GM12865 (cell line): ENCODE measurements at regions not wholly inside any gene's neighbourhood (a gene's known extent, or its start where the extent isn't known, plus 50 kb on each side); places are given as distances from the start of the nearest gene placed in this dataset.
A peak's percentile ranks its signal among the peaks of the same experiment; 100 is the strongest.
"Not testable (repeated sequence)": the region's sequence is repeated elsewhere in the genome, so short reads cannot be mapped to it uniquely, and the experiment has no call there.

Experiments
- DNase-seq: peaks from one replicate; pipeline ENCODE4 v3.0.0; 2010; ENCODE audit warnings: low read depth
- H3K4me3 ChIP-seq: 2 replicates; pipeline ENCODE4 v1.5.1; 2011; ENCODE audit warnings: mild to moderate bottlenecking, low read depth, low read length, control low read depth
- TF ChIP-seq, protein P1 (sequence below): IDR thresholded peaks from 2 replicates; pipeline ENCODE4 v1.5.1; 2011; ENCODE audit warnings: low read length, control low read depth, low read depth, inconsistent platforms; ENCODE audit not compliant: insufficient read depth; ENCODE audit errors: missing control alignments

DNA sequence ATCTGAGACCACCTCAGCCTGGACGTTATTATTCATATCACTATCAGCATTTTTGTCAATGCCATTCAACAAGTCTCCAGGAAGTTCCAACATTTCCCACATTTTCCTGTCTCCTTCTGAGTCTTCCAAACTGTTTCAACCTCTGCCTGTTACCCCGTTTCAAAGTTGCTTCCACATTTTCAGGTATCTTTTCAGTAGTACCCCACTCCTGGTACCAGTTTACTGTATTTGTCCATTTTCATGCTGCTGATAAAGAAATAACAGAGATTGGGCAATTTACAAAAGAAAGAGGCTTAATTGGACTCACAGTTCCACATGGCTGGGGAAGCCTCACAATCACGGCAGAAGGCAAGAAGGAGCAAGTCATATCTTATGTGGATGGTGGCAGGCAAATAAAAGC, 565.5 kb downstream of the FRK start:
- no peak overlapping the region for H3K4me3 ChIP-seq
- TF ChIP-seq, protein P1, sequence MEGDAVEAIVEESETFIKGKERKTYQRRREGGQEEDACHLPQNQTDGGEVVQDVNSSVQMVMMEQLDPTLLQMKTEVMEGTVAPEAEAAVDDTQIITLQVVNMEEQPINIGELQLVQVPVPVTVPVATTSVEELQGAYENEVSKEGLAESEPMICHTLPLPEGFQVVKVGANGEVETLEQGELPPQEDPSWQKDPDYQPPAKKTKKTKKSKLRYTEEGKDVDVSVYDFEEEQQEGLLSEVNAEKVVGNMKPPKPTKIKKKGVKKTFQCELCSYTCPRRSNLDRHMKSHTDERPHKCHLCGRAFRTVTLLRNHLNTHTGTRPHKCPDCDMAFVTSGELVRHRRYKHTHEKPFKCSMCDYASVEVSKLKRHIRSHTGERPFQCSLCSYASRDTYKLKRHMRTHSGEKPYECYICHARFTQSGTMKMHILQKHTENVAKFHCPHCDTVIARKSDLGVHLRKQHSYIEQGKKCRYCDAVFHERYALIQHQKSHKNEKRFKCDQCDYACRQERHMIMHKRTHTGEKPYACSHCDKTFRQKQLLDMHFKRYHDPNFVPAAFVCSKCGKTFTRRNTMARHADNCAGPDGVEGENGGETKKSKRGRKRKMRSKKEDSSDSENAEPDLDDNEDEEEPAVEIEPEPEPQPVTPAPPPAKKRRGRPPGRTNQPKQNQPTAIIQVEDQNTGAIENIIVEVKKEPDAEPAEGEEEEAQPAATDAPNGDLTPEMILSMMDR = no peak
- no peak for DNase-seq

DNA sequence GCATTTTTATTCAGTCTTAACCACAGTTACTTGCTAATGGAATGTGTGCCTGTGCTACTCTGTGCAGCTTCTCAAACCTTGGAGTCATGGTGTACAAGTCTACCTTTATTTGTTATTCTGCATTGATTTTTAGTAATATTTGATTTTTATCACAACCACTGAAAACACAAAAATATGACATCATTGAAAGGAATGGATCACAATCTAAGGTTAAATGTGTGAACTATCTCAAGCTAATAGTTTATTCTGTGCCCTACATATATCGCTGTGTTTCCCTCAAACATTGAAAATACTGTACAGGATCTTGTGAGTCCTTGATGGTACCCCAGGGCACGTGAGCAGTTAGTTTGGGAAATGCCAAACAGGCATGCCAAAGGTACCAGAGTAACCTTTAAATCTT, 573.4 kb downstream of the FRK start:
- TF ChIP-seq, protein P1 = no peak
- H3K4me3 ChIP-seq = no peak overlapping the region
- DNase-seq = no peak

DNA sequence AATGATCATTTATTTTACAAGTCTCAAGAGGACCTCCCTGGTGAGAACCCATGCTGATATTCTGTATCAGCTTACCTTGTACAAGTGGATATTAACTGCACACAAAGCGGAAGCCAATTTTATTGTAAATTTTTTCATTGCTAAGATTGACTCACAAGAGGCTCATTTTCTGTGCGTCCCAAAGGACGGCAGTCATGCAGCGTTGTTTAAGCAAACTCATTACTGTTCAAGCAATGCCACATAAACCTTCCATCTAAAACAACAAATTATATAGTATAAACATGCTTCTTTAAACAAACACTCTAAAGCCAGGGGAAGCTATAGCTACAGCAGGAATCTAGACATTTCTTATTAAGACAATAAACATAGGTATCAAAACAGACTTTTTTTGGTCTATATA, 575.3 kb downstream of the FRK start:
- no peak overlapping the region for H3K4me3 ChIP-seq
- no peak for DNase-seq
- TF ChIP-seq, protein P1 = no peak

DNA sequence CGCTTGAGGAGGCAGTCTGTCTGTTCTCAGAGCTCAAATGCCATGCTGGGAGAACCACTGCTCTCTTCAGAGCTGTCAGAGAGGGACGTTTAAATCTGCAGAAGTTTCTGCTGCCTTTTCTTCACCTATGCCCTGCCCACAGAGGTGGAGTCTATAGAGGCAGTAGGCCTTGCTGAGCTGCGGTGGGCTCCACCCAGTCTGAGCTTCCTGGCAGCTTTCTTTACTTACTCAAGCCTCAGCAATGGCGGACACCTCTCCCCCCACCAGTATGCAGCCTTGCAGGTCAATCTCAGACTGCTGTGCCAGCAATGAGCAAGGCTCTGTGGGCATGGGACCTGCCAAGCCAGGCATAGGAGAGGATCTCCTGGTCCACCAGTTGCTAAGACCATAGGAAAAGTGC, 580.1 kb downstream of the FRK start:
- DNase-seq = peak; percentile 33
- not testable (repeated sequence) for H3K4me3 ChIP-seq

DNA sequence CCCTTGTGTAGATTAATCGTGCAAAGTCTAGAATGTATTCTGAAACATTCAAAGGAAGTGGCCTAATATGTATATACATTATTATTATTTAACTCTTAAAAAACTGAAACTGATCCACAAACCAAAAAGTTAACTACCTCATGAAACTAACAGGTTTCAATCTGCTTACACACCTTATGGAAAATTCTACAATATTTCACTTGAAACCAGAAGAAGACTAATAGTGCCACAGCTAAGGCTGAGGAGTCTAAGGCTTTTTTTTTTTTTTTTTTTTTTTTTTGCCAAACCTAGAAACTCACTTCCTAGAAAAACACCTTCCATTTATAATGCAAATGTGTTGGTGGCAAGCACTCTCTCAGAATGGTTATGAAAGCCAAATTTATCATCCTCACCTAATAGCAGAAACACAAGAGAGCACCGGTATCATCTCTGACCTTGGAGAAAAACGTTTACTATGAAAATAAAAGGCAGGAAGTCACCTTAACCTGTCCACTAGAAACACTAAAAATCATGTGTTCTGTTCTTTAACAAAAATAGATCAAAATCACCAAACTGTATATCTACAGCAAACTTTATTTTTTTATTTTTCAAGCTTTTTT, 586.1 kb downstream of the FRK start:
- no peak for DNase-seq
- no peak overlapping the region for H3K4me3 ChIP-seq
- TF ChIP-seq, protein P1 = no peak

DNA sequence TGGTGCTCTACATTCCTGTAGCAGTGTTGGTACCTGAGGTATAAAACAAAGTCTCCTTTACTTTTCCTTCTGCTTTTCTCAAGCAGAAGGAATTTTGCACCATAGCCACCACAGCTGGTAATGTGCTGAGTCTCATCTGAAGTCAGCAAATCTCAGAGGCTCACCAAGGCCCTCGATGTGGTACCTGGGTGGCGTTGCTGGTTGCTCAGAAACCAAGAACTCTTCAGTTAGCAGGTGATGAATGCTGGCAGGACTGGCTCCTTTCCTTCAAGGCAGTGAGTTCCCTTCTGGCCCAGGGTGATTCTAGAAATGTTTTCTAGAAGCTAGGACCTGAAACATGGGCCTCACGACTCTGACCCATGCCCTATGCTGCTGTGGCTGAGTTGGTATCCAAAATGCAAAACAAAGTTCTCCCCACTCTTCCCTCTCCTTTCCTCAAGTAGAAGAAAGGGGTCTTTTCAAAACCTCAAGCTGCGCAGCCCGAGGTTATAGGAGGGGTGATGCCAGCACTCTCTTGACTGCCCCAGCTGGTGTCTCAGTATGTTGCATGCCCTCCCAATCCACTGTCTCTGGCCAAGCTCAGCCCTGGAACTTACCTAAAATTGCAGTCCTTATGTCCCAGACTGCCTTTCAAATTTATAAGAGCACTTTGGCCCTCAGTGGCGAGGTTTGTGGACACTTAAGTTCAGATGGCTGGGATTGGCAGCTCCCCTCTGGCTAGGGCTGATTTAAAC, 592.3 kb downstream of the FRK start:
- TF ChIP-seq, protein P1 = no peak
- H3K4me3 ChIP-seq = no peak overlapping the region
- no peak for DNase-seq

DNA sequence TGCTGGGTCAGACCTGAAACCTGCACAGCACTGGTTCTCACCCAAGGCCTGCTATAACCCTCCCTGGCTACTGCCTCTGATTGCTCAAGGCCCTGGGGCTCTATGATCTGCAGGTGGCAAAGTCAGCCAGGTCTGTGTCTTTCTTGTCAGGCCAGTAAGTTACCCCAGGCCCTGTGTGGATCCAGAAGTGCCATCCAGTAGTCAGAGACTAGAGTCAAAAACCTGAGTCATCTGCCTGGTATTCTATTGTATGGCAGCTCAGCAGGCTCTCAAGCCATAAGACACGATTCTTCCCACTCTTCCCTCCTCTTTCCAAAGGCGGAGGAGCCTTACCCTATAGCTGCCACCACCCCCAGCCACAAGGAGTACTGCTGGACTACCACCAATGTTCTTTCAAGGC, 593.0 kb downstream of the FRK start:
- no peak overlapping the region for H3K4me3 ChIP-seq
- TF ChIP-seq, protein P1 = no peak
- DNase-seq = no peak
